GM18870 (cell line): ENCODE measurements at regions not wholly inside any gene's neighbourhood (a gene's known extent, or its start where the extent isn't known, plus 50 kb on each side); places are given as distances from the start of the nearest gene placed in this dataset.

Experiments used
- ATAC-seq: cut with Tn5 transposase; IDR thresholded peaks from one replicate; pipeline ENCODE4 v1.9.1; 2021; ENCODE audit warnings: moderate library complexity; ENCODE audit not compliant: unreplicated experiment

- no peak for ATAC-seq
Observed at GRCh38 chr6:6518631-6519427, 69.7 kb upstream of the LY86 start.

- ATAC-seq: no peak
Observed at GRCh38 chr6:6521961-6522482, 66.5 kb upstream of the LY86 start.

- ATAC-seq: no peak
Observed at GRCh38 chr6:6522709-6523108, 65.8 kb upstream of the LY86 start.

- no peak for ATAC-seq
Observed at GRCh38 chr6:6524951-6525350, 63.6 kb upstream of the LY86 start.

- no peak for ATAC-seq
Observed at GRCh38 chr6:6525933-6526332, 62.6 kb upstream of the LY86 start.

- ATAC-seq: no peak
Observed at GRCh38 chr6:6529275-6529674, 59.2 kb upstream of the LY86 start.

- no peak for ATAC-seq
Observed at GRCh38 chr6:6533176-6533575, 55.3 kb upstream of the LY86 start.

GRCh38 chr6:6534399-6534798 lies 54.1 kb upstream of the LY86 start:
- ATAC-seq: no peak

- ATAC-seq: no peak
Observed at GRCh38 chr6:6537488-6538260, 50.8 kb upstream of the LY86 start.

GRCh38 chr6:6538261-6538660 lies 50.3 kb upstream of the LY86 start:
- ATAC-seq: no peak
